ENCODE measurements at regions not wholly inside any gene's neighbourhood (a gene's known extent, or its start where the extent isn't known, plus 50 kb on each side); places are given as distances from the start of the nearest gene placed in this dataset.

DNA sequence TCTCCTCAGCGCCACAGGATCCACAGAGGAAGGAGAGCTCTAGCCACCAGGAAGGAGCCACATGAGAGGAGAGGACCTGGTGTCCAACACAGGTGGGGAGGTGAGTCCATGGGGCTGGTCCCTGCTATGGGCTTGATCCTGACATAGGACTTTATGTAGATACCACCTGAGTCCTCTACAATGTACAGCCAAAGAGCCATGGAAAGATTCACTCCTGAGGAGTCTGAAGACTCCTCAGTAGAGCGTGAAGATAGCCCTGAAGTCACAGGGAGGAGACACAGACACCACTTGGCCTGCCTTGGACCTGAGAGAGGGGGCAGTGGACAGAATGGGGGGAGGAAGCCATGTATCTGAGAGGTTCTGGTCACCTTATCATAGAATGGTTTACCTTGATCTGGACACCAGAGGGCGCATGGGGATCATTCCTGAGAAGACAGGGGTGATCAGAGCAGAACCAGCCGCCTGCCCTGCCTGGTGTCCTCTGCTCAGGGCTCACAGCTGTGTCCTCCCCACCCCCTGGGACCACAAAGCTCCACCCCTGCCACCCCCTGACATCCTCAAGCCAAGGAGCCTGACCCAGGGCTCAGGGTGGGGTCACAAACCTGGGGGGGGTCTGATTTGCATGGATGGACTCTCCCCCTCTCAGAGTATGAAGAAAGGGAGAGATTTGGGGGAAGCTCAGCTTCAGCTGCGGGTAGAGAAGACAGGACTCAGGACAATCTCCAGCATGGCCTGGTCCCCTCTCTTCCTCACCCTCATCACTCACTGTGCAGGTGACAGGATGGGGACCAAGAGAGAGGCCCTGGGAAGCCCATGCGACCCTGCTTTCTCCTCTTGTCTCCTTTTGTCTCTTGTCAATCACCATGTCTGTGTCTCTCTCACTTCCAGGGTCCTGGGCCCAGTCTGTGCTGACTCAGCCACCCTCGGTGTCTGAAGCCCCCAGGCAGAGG, 77.0 kb downstream of the ZNF280B start:
- TF ChIP-seq, protein P1, sequence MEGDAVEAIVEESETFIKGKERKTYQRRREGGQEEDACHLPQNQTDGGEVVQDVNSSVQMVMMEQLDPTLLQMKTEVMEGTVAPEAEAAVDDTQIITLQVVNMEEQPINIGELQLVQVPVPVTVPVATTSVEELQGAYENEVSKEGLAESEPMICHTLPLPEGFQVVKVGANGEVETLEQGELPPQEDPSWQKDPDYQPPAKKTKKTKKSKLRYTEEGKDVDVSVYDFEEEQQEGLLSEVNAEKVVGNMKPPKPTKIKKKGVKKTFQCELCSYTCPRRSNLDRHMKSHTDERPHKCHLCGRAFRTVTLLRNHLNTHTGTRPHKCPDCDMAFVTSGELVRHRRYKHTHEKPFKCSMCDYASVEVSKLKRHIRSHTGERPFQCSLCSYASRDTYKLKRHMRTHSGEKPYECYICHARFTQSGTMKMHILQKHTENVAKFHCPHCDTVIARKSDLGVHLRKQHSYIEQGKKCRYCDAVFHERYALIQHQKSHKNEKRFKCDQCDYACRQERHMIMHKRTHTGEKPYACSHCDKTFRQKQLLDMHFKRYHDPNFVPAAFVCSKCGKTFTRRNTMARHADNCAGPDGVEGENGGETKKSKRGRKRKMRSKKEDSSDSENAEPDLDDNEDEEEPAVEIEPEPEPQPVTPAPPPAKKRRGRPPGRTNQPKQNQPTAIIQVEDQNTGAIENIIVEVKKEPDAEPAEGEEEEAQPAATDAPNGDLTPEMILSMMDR (IDR thresholded peaks at IDR 0.05; ENCODE audit: low read length, missing control alignments), result peak; percentile 71
- no peak overlapping the region for H3K4me3 ChIP-seq (replicated peaks; ENCODE audit: low read depth, low read length)
- peak; percentile 61 for DNase-seq (ENCODE audit: low read depth)

DNA sequence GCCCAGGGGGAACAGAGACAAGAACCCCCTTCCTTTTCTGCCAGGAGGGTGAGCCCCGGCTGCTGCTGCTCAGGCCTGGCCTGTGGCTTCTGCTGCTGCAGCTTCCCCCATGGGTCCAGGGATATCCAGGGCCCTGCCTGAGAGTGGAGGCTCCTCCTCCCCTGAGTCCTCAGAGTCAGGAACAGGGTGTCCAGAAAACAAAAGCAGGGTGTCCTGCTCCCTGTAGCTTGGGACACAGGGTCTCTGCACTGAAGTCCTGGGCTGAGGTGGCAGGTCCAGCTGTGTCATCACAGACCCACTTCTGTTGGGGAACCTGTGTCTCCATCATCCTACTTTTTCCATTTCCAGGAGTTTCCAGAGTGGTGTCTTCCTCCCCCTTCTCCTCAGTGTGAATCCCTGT, 76.1 kb downstream of the ZNF280B start:
- no peak for DNase-seq (ENCODE audit: low read depth)
- H3K4me3 ChIP-seq (replicated peaks; ENCODE audit: low read depth, low read length), result no peak overlapping the region
- TF ChIP-seq, protein P1 (IDR thresholded peaks at IDR 0.05; ENCODE audit: low read length, missing control alignments), result no peak

DNA sequence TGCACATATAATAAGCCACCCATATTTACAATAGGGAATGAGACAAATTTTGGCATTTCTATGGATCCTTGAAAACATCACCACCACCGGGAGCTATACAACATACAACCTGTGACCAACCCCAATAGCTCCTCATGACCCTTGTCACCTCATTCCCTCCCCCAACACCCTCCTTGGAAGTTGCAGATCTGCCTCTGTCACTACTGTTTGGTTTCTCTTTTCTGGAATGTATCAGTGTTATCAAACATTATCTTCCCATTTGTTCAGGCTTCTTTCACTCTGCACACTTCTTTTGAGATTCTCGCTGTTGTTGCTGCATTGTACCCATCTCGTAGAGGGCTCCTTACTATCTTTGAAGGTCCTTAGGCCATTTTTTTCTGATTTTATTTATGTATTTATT, 75.6 kb downstream of the ZNF280B start:
- no peak overlapping the region for H3K4me3 ChIP-seq (replicated peaks; ENCODE audit: low read depth, low read length)
- DNase-seq (ENCODE audit: low read depth), result no peak
- TF ChIP-seq, protein P1 (IDR thresholded peaks at IDR 0.05; ENCODE audit: low read length, missing control alignments), result no peak

DNA sequence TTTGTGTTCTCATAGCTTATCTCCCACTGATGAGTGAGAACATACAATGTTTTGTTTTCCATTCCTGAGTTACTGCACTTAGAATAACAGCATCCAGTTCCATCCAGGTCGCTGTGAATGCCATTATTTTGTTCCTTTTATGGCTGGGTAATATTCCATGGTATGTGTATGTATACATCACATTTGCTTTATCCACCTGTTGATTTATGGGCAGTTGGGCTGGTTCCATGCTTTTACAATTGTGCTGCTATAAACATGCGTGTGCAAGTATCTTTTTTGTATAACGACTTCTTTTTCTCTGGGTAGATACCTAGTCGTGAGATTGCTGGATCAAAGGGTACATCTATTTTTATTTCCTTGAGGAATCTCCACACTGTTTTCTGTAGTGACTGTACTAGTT, 74.8 kb downstream of the ZNF280B start:
- TF ChIP-seq, protein P1 (IDR thresholded peaks at IDR 0.05; ENCODE audit: low read length, missing control alignments), result no peak
- no peak overlapping the region for H3K4me3 ChIP-seq (replicated peaks; ENCODE audit: low read depth, low read length)
- no peak for DNase-seq (ENCODE audit: low read depth)
